Coronary artery (tissue), 2 donors: ENCODE measurements at regions not wholly inside any gene's neighbourhood (a gene's known extent, or its start where the extent isn't known, plus 50 kb on each side); places are given as distances from the start of the nearest gene placed in this dataset.
"Not testable (repeated sequence)": the region's sequence is repeated elsewhere in the genome, so short reads cannot be mapped to it uniquely, and the experiment has no call there.

Source experiments
- DNase-seq: peaks from one replicate; pipeline ENCODE4 v3.0.0-alpha.2; 2017; ENCODE audit warnings: low spot score
- H3K27ac ChIP-seq, 2 donors: fragments of 200-600 bp; sonication (generic); one replicate each; pipeline ENCODE4 v1.5.1; 2016 to 2019
- H3K4me3 ChIP-seq: fragments of 200-600 bp; sonication (generic); 2 replicates; pipeline ENCODE4 v1.5.1; 2016; ENCODE audit warnings: mild to moderate bottlenecking, moderate library complexity
- TF ChIP-seq, protein P1 (sequence below): fragments of 200-600 bp; sonication (generic); IDR thresholded peaks from one replicate; pipeline ENCODE4 v1.5.1; 2019; ENCODE audit warnings: antibody characterized with exemption

GRCh38 chr12:102297412-102297811 is 99.8 kb upstream of the PMCH start:
- TF ChIP-seq, protein P1, sequence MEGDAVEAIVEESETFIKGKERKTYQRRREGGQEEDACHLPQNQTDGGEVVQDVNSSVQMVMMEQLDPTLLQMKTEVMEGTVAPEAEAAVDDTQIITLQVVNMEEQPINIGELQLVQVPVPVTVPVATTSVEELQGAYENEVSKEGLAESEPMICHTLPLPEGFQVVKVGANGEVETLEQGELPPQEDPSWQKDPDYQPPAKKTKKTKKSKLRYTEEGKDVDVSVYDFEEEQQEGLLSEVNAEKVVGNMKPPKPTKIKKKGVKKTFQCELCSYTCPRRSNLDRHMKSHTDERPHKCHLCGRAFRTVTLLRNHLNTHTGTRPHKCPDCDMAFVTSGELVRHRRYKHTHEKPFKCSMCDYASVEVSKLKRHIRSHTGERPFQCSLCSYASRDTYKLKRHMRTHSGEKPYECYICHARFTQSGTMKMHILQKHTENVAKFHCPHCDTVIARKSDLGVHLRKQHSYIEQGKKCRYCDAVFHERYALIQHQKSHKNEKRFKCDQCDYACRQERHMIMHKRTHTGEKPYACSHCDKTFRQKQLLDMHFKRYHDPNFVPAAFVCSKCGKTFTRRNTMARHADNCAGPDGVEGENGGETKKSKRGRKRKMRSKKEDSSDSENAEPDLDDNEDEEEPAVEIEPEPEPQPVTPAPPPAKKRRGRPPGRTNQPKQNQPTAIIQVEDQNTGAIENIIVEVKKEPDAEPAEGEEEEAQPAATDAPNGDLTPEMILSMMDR, result no peak
- Histone ChIP-seq H3K27ac (no peak overlapping the region), H3K4me3 (no peak overlapping the region)
- no peak for DNase-seq

GRCh38 chr12:102294568-102294967 is 96.9 kb upstream of the PMCH start:
- TF ChIP-seq, protein P1, result no peak
- no peak for DNase-seq
- H3K27ac ChIP-seq, result no peak overlapping the region
- no peak overlapping the region for H3K4me3 ChIP-seq

DNA sequence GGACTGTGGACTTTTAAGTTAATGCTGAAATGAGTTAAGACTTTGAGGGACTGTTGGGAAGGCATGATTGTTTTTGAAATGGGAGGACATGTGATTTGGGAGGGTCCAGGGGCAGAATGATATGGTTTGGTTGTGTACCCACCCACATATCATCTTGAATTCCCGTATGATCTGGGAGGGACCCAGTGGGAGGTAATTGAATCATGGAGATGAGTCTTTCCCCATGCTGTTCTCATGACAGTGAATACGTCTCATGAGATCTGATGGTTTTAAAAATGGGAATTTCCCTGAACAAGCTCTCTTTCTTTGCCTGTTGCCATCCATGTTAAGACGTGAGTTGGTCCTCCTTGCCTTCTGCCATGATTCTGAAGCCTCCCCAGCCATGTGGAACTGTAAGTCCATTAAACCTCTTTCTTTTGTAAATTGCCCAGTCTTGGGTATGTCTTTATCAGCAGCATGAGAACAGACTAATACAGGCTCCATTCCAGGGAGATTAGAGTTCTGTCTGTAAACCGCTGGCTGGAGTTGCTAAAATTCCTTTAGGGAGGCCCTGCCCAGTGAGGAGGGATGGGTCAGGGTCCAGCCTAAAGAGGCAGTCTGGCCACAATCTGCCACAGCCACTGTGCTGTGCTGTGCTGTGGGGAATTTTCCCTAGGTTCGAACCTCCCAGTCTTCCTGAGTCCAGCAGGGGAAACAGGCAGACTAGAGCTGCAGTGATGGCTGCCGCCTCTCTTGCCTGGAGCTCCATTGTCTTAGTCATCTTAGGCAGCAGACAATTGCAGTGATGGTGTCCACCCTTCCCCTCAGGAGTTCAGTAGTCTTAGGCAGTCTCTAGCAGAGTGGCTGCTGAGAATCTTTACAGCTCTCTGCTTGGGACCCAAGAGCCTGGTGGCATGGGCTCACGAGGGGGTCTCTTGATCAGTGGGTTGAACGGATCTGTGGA is 94.1 kb upstream of the PMCH start:
- DNase-seq, H3K27ac ChIP-seq: not testable (repeated sequence)

GRCh38 chr12:102289702-102290101 is 92.1 kb upstream of the PMCH start:
- H3K27ac ChIP-seq, DNase-seq, H3K4me3 ChIP-seq: not testable (repeated sequence)

More for the DNA sequence above, 94.1 kb upstream of the PMCH start:
- not testable (repeated sequence) for H3K4me3 ChIP-seq

DNA sequence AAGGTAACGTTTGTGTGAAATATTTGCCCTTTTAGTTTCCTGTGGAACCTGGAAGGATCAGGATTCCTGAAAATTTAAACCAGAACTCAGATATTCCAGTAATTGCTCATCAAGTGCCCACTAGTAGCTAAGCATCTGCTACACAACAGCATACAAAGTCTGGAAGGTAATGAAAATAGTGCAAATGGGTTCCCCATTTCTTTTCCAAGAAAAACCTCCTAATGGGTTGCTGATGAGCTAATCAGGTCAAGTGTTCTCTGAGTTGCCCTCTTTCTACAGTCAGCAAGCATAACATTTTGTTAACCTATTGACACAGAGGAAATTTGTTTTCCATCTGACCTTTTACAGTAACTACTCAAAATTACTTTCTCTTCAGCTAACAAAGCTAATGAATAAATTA is 83.6 kb upstream of the PMCH start:
- no peak for DNase-seq
- no peak overlapping the region for H3K27ac ChIP-seq
- no peak overlapping the region for H3K4me3 ChIP-seq
- TF ChIP-seq, protein P1, result no peak

GRCh38 chr12:102255687-102256086 is 58.1 kb upstream of the PMCH start:
- DNase-seq, H3K27ac ChIP-seq, H3K4me3 ChIP-seq: not testable (repeated sequence)

GRCh38 chr12:102251005-102251404 is 53.4 kb upstream of the PMCH start:
- not testable (repeated sequence) for H3K27ac ChIP-seq, H3K4me3 ChIP-seq, DNase-seq

GRCh38 chr12:102249079-102249841 is 51.6 kb upstream of the PMCH start:
- DNase-seq, result no peak
- Histone ChIP-seq H3K4me3 (no peak overlapping the region), H3K27ac (no peak overlapping the region)
- TF ChIP-seq, protein P1, result no peak
